Smooth muscle cell of the brain vasculature (primary cell): ENCODE measurements at regions not wholly inside any gene's neighbourhood (a gene's known extent, or its start where the extent isn't known, plus 50 kb on each side); places are given as distances from the start of the nearest gene placed in this dataset.
A peak's percentile ranks its signal among the peaks of the same experiment; 100 is the strongest.

Source experiments
- DNase-seq: peaks from one replicate; pipeline ENCODE4 v3.0.0-alpha.2; 2012; ENCODE audit warnings: low read depth, low spot score

DNA sequence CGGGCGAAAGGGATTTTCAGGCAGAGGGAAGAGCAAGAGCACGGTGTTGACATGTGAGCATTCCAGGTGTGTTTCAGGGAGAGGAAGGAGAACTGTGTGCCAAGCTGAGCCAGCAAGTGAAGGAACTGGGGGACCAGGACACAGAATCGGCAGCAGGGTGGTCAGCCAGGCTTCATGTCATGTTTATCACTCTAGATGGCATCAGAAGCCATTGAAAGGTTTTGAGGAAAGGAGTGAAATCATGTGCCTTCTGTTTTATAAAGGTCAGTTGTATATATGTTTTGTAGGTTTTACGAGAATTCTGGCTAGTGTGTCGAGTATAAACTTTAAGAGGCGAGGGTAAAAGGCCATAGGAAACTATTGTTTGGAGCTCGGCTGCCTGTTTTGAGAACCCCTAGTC lies 682.3 kb downstream of the TRIML1 start:
- no peak for DNase-seq

DNA sequence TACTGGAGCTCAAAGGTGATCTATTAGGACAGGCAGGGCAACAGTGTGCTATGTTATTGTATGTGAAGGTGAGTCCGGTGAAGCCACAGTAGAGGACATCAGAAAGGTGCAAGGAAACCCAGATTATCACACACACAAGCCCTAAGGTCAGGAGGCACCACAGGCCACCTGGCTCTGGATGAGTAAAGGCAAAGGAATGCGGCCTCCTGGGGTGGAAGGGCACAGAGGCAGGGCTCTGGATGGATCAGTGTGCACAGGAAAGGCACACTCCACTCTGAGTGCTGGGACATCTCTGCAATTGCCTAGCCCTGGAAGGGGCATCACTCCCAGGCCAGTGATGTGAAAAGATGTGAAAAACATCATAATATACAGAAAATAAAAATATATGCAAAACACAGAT lies 683.5 kb downstream of the TRIML1 start:
- no peak for DNase-seq

DNA sequence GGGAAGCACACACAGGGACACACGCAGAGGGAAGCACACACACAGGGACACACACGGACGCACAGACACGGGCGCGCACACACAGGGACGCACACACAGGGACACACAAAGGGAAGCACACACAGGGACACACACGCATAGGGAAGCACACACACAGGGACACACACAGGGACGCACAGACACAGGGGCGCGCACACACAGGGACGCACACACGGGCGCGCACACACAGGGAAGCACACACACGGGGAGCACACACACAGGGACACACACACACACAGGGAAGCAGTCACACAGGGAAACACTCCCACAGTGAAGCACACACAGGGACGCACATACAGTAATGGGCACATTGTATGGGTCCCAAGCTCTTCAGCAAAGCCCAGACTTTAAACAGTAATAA lies 685.3 kb downstream of the TRIML1 start:
- no peak for DNase-seq

DNA sequence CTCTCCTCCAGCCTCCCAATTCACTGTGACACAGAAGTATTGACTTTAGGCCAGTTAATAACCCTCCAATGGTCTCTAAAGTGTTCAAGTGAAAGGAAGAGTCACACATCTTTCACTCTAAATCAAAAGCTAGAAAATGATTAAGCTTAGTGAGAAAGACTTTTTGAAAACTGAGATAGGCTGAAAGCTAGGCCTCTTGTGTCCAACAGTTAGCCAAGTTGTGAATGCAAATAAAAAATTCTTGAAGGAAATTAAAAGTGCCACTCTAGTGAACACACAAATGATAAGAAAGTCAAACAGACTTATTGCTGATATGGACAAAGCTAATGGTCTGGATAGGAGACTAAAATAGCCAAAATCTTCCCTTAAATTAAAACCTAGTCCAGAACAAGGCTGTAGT lies 687.2 kb downstream of the TRIML1 start:
- no peak for DNase-seq

DNA sequence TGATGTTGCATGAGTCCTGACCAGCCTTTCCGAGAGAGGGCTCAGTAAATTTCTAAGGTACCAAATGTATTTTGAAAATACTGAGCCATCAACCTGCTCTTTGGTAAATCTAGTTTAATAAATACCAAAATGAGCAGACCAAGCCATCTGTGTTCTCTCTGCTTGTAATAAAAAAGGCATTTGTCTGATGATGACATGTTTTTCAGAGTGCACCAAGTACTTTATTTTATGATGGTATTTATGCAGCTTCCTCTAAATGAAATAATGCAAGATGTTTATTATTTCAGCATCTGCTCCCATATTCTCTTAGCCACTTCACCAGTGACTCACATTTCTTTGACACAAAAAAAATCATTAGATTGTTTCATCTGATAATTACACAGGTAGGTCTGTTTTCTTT lies 700.5 kb downstream of the TRIML1 start:
- no peak for DNase-seq

DNA sequence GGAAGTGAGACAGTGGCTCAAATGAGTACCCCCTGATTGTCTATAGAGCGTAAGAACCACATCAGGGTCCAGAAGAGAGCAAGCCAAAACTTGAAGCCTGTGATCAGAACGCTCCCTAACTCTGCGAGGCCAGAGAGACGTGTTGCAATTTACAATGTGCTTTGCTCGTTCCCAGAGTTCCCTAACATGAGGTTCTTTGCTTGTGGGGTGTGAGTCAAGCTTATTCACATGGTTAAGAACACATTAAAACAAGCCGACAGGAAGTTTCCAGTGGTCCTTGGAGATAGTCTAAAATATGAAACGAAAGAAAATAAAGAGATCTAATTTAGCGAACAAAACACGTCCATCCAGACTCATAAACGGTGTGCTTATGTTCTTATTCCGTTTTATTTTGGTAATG lies 702.3 kb downstream of the TRIML1 start:
- peak; percentile 3 for DNase-seq

DNA sequence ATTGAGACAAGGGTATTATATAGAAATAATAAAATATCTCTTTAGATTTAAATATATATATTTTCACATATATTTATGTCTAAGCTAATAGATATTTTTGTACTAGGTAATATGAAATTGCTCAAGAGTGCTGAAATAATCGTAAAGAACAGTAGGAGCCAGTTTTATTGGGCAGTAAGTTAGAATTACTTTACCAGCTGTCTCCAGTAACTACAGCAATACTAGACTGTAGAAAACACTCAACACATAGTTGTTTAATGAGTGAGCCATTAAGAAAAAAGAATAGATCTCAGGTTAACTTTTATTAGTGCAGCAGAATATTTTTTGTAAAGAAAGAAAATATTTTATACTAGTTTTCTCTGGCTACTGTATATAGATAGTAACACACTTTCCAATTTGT lies 715.2 kb downstream of the TRIML1 start:
- DNase-seq, result no peak

DNA sequence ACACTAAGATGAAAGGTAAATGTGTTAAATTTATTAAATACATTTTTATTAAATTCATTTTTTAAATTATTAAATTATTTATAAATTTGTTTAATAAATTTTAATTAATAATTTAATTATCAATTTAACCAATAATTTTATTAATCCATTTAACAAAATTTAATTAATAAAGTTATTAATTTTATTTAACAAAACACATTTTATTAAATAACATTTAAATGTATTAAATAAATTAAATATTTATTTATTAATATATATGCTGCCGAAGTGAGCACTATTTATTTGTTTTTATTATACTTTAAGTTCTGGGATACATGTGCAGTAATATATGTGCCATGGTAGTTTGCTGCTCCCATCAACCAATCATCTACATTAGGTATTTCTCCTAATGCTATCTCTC lies 719.5 kb downstream of the TRIML1 start:
- no peak for DNase-seq

DNA sequence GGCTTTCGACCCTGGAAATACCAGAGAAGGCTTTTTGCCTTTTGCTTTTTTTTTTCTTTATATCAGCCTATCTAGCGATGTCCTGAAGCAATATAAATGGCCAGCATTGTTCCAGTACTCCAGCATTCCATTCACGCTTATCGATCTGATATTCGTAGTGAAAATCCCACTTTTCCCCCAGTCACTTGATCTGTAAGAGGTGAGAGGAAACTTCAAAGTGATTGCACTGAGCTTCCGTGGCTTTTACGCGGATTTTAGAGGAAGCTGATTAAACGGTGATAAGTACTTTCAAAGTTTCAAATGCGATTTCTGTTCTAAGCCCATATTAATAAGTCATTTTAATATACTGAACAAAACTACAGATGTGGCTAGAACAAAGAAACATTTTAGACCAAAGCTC lies 725.5 kb downstream of the TRIML1 start:
- no peak for DNase-seq

DNA sequence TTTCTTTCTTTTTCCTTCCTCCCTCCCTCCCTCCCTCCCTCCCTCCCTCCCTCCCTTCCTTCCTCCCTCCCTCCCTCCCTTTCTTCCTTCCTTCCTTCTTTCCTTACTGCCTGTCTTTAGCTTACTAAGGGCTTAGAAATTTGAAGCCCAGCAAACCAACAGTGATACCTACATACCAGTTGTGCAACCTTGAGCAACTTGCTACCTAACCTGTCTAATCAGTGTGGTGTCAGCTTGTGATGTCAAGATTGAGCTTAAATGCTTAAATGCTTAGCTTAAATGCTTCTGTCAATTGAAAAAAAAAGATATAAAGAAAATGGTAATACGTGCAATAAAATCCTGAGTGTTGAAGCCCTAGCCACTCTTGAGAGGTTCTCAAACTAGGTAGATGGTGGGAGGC lies 728.6 kb downstream of the TRIML1 start:
- DNase-seq, result no peak

DNA sequence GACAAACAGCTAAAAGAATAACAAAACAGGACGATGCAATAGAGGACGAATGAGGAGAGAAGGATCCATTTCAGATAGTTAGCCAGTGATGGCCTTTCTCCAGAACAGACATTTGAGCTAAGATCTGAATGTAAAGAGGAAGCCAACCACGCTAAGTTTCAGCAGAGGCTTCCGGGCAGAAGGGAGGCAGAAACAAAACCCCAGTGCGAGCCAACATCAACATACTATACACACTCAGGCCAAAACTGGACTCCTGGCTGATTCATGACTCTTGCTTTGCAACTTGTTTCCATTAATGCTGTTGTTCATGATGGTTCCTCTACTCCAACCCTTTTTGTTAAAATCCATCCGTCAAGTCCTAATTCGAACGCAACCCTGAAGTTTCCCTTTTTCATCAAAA lies 730.3 kb downstream of the TRIML1 start:
- DNase-seq, result peak; percentile 31

DNA sequence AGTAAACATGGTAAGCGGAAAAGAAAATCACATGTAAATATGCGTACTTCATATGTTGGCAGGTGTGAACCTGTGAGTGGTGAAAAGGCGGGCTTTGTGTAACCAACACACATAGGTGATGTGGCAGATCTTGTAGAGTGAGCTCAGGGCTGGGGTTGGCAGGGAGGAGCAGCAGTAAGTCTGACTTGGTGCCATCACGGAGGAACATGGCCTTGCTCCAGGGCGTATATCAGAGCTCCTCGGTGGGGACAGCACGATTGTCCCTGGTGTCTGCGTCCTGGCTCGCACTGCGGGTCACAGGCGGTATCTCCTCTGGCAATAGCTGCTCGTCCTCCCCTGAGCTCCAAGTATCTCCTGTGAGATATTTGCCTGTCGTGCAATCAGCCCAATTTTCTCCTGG lies 733.6 kb downstream of the TRIML1 start:
- no peak for DNase-seq

DNA sequence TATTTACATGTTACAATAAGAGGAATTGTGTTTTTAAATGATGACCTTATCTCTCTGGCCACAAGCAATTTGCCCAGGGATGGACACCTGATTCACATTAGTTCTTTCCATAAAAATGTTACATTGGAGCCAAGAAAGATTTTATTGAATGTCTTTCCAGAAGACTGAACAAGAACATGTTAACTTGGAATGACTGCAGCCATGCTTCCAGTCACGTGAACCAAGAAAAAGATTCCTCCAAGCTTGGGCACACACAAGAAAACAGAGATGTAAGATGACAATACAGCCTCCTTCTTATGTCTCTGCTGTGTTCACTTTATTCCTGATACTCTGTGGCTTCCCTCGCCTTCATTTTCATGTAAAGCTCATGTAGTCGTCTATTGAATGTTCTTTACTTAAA lies 737.6 kb downstream of the TRIML1 start:
- DNase-seq, result no peak

DNA sequence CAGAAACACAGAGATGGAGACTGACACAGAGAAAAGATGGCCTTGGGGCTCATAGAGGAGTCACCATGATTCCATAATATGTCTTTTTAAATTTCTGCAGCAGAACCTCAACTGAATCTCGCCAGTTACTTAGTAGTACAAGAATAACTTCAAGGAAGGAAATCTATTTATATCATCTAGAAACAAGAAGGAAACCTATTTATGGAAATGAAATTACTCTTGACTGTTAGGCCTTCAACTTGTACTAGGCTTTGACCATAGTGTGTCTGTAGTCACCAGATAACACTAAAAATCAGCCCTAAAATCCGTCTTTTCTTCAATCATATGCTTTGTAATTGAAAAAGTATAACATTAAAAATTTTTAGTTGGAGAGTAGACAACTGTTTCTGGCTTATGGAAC lies 740.4 kb downstream of the TRIML1 start:
- DNase-seq, result no peak

DNA sequence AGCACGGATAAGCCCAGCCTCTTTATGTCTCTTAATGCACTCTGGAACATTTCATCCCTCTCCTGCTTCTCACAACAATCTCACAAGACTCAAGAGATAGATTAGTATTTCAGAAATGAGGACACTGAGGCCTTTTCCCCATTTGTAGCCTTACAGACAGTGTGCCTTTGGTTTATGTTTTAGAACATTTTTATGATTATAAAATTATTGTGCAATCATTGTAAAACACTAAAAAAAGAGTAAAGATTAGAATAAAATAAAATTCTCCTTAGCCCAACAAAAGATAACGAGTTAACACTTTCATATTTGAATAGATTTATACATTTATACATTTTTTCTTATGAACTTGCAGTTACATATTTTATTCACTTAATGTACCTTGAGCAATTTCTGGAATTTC lies 748.7 kb downstream of the TRIML1 start:
- no peak for DNase-seq

DNA sequence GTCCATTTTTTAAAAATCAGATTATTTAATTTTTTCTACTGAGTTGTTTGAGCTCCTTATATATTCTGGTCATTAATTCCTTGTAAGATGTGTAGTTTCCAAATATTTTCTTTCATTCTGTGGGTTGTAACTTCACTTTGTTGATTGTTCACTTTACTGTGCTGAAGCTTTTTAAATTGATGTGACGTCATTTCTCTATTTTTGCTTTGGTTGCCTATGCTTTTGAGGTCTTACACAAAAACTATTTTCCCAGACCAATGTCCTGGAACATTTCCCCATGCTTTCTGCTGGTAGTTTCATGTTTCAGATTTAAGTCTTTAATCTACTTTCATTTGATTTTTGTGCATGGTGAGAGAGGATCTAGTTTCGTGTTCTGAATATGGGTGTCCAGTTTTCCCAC lies 753.6 kb downstream of the TRIML1 start:
- DNase-seq, result no peak

DNA sequence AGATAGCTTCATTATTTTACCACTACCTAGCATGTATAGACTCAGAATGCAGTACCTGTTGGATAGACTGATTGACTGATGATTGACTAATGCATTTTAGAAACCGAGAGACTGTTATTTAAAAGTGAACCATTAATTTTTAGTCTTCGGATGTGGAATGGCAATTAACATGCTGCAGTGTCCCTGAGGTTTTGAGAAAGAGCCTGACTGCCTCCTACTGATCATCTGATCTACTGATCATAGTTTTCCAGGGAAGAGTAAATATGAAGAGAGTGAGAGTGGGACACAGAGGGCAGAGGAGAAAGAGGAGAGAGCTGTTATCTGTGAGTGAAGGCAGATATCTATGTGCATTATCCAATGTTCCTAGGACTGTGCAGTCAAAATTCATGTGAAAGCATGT lies 764.7 kb downstream of the TRIML1 start:
- DNase-seq, result no peak

DNA sequence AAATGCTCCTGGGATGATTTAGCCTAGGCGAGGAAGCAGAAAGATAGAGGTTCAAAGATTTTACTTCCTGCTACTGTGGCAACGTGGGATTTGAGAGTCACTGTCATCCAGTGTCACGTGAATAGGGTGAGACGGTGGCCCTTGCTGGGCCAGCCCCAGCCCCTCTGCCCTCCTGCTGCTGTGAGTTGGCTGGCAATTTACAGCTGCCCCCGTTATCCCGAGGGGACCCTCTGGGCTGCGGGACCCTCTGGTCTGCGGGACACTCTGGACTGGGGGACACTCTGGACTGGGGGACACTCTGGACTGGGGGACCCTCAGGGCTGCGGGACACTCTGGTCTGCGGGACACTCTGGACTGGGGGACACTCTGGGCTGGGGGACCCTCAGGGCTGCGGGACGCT lies 765.4 kb downstream of the TRIML1 start:
- no peak for DNase-seq

DNA sequence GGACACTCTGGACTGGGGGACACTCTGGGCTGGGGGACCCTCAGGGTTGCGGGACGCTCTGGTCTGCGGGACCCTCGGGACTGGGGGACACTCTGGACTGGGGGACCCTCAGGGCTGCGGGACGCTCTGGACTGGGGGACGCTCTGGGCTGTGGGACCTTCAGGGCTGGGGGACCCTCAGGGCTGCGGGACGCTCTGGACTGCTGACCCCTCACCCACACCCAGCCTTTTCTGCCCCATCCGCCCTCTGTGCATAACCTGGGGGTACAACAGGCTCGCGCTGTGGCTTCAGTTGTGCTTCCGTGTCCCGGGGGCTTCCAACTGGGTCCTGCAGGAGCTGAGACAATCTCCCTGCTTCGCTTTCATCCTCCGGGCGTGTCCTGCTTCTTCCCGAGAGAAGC lies 766.0 kb downstream of the TRIML1 start:
- DNase-seq, result no peak

DNA sequence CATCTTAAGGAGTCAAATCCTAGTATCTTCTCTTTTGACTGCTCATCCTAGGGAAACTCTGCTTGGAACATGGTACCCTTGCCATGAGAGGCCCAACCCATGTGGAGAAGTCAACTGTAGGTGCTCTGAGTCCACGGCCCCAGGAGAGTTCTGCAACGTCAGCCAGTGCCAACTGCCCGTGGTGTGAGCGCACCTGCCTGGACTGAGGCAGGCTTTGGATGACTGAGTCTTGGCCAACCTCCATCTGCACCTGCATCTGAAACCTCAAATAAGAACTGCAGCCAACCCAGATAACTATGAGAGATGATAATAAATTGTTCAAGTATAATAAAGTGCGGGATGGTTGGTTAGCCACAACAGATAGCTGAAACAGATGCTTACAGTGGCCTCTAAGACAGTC lies 772.0 kb downstream of the TRIML1 start:
- no peak for DNase-seq

DNA sequence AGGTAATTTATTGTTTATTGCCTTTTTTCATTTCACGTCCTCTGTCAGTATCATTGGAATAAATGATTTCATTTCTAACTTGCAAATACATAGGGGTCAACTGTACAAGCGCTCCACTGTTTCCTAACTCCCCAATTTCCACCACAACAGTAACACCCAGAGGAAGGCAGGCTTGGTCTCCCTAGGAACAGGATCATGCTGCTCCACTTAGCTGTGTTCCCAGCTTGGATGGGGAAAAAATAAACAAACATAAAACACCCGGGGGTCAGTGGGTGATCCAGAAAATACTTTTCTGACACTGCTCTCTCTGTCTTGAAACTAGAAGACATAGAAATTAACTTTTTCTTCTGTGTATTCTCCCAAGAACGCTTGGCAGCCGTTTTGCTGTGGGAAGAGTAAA lies 772.5 kb downstream of the TRIML1 start:
- no peak for DNase-seq

DNA sequence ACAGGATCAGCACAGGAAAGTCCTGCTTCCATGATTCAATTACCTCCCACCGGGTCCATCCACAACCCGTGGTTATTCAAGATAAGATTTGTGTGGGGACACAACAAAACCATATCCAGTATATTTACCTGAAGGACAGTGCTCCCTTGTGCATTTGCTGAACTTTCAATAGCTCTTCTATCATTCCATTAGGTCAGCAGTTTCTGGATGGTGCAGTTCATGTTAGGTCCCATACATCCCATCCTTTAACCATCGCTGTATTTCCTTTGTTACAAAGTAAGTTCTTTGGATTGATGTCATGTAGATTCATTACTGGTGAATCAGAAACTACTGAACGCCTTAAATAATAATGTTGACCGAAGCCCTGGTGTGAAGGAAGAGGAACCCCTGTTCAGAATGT lies 775.9 kb downstream of the TRIML1 start:
- no peak for DNase-seq

DNA sequence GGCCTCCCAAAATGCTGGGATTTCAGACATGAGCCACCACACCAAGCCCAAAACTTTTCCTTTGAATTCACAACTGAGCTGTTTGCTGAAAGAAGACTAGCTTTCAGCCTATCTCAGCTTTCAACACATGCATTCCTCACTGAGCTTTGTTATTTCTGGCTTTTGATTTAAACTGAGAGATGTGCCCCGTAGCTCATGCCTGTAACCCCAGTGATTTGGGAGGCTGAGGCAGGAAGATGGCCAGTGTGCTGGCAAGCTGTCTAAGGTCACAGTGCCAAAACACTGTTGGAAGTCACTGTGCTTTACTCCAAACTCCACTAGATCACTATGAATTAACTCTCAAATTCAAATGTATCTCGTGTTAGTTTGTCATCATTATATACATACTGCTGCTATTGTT lies 779.5 kb downstream of the TRIML1 start:
- peak; percentile 32 for DNase-seq

DNA sequence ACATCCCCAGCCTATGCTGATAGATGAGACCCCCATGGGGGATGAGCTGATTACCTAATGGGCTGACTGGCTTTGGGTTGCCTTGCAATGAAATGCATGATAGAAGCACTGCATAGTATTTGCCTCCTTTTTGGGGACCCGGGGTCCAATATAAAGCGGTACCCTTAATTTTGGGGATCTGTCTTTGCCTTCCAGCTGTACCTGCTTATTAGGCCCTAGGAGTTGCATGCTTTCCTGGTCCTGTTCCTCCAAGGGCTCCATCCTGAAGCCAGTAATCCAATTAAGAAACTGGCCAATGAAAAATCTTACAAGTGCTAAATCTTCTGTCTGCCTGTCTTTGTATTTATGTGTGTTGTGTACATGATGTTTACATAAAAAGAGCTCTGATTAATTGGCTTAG lies 791.6 kb downstream of the TRIML1 start:
- no peak for DNase-seq
